Activated T-cell treated with anti-CD3 and anti-CD28 coated beads, Interleukin-2, amount 50 U/mL, for 4 hours (primary cell): ENCODE measurements at regions not wholly inside any gene's neighbourhood (a gene's known extent, or its start where the extent isn't known, plus 50 kb on each side); places are given as distances from the start of the nearest gene placed in this dataset.
"Not testable (repeated sequence)": the region's sequence is repeated elsewhere in the genome, so short reads cannot be mapped to it uniquely, and the experiment has no call there.

Source experiments
- ATAC-seq, 2 donors: fragments of 200-7000 bp; cut with Tn5 transposase; one replicate each; pipeline ENCODE4 v1.10.0; 2021
- DNase-seq: peaks from one replicate; pipeline ENCODE4 v3.0.0-alpha.2; 2020
- H3K27me3 Mint-ChIP-seq: one replicate; pipeline ENCODE4 v1.8.0; 2021; ENCODE audit warnings: low read depth, mixed read lengths
- H3K36me3 Mint-ChIP-seq: one replicate; pipeline ENCODE4 v1.8.0; 2022; ENCODE audit warnings: mixed read lengths; ENCODE audit not compliant: insufficient read depth
- H3K4me1 Mint-ChIP-seq: one replicate; pipeline ENCODE4 v1.8.0; 2021; ENCODE audit warnings: low read depth, mixed read lengths
- H3K4me3 Mint-ChIP-seq: one replicate; pipeline ENCODE4 v1.8.0; 2021; ENCODE audit warnings: mild to moderate bottlenecking, moderate library complexity, mixed read lengths
- H3K9me3 Mint-ChIP-seq: one replicate; pipeline ENCODE4 v1.8.0; 2021; ENCODE audit warnings: mixed read lengths

- no peak for DNase-seq
- no peak overlapping the region for H3K4me3 Mint-ChIP-seq
- H3K27me3 Mint-ChIP-seq = no peaks in the 10 kb centered on the region
- peaks cover 23% of the 10 kb centered on the region for H3K9me3 Mint-ChIP-seq
- no peak for ATAC-seq
- no peaks in the 10 kb centered on the region for H3K4me1 Mint-ChIP-seq
- no peaks in the 10 kb centered on the region for H3K36me3 Mint-ChIP-seq
Measured at GRCh38 chr14:86794689-86795088, 1198.3 kb downstream of the GALC start.

GRCh38 chr14:86790408-86791364 is 1202.3 kb downstream of the GALC start:
- no peaks in the 10 kb centered on the region for H3K4me1 Mint-ChIP-seq
- DNase-seq = no peak
- peaks cover 12% of the 10 kb centered on the region for H3K9me3 Mint-ChIP-seq
- ATAC-seq = no peak
- no peaks in the 10 kb centered on the region for H3K27me3 Mint-ChIP-seq
- no peak overlapping the region for H3K4me3 Mint-ChIP-seq
- no peaks in the 10 kb centered on the region for H3K36me3 Mint-ChIP-seq

- H3K36me3 Mint-ChIP-seq = no peaks in the 10 kb centered on the region
- no peaks in the 10 kb centered on the region for H3K4me1 Mint-ChIP-seq
- no peak overlapping the region for H3K4me3 Mint-ChIP-seq
Measured at GRCh38 chr14:86788224-86788623, 1204.8 kb downstream of the GALC start.

DNA sequence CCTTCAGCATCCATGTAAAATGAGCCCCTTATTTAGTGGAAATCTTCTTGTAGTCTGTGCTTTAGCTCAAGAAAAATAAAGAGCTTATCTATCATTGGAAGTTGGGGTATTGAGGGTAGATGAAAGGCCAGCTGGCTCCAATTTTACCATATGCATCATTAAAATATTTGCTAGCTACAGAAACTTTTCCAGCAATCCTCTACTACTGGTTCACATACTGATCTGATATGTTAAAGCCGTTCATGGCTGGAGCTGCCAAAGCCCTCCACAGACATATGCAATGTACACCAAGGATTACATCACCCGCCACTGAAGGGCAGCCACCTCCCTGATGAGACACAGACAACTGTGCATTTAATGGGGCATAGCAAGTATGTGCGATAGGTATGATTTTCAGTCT is 1205.3 kb downstream of the GALC start:
- DNase-seq = no peak
- Mint-ChIP-seq H3K4me3 (no peak overlapping the region), H3K9me3 (peaks cover 12% of the 10 kb centered on the region), H3K36me3 (no peaks in the 10 kb centered on the region), H3K27me3 (no peaks in the 10 kb centered on the region), H3K4me1 (no peaks in the 10 kb centered on the region)
- ATAC-seq = no peak

More at GRCh38 chr14:86788224-86788623, 1204.8 kb downstream of the GALC start:
- DNase-seq (no peak), ATAC-seq (no peak)
- H3K9me3 Mint-ChIP-seq = peaks cover 14% of the 10 kb centered on the region
- H3K27me3 Mint-ChIP-seq = no peaks in the 10 kb centered on the region

- DNase-seq = no peak
- ATAC-seq = no peak
- peaks cover 15% of the 10 kb centered on the region for H3K9me3 Mint-ChIP-seq
- H3K36me3 Mint-ChIP-seq = no peaks in the 10 kb centered on the region
- H3K4me1 Mint-ChIP-seq = no peaks in the 10 kb centered on the region
- H3K27me3 Mint-ChIP-seq = no peaks in the 10 kb centered on the region
- H3K4me3 Mint-ChIP-seq = no peak overlapping the region
Measured at GRCh38 chr14:86782092-86782580, 1210.8 kb downstream of the GALC start.

DNA sequence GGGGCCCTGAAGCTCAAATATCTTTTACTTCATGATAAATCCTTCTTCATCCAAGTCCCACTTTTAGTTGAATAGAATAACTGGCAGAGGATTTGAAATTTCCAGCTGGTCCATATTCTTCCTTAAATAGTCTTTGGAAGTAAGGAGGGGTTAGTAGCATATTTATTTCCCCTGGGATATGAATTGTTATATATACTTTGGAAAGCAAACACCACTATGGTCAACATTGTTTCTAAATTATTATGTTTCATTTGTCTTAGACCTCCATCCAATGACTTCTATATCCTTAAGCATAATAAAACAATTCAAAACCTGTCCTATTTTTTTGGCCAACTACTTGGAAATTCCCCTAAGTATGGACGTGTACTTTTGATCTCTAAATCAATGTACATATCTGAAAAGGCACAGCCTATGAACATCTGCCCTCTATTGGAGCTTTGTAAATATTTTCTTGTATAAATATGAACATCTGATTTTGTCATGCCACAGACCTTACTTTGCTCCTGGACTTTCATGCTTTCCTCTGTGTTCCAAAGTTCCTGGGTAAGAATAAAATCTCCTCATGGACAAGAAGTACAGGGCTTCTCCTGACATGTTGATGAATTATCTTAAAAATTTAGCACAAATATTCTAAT is 1212.0 kb downstream of the GALC start:
- Mint-ChIP-seq H3K4me3 (no peak overlapping the region), H3K9me3 (peaks cover 21% of the 10 kb centered on the region), H3K36me3 (no peaks in the 10 kb centered on the region), H3K27me3 (no peaks in the 10 kb centered on the region), H3K4me1 (no peaks in the 10 kb centered on the region)
- DNase-seq (no peak), ATAC-seq (no peak)

DNA sequence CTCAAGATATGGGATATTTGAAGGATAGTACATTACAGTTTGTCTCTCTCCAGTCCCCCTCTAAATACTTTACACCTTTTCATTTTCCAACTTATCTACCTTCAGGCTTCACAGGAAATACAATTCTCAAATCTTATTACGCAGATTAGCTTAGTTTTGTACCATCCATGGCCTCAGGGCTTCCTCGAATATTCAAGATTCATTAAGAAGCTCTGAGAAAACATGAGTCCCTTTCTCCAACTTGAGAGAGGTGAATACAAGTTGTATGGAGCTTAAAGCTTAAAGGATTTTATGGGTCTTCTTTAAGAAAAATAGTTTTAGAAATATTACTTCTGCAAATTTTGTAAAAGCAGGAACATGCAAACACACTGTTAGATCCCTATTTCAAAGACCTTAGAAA is 1212.5 kb downstream of the GALC start:
- Mint-ChIP-seq H3K36me3 (no peaks in the 10 kb centered on the region), H3K4me3 (no peak overlapping the region), H3K4me1 (no peaks in the 10 kb centered on the region), H3K27me3 (no peaks in the 10 kb centered on the region), H3K9me3 (peaks cover 21% of the 10 kb centered on the region)
- no peak for DNase-seq
- ATAC-seq = no peak

DNA sequence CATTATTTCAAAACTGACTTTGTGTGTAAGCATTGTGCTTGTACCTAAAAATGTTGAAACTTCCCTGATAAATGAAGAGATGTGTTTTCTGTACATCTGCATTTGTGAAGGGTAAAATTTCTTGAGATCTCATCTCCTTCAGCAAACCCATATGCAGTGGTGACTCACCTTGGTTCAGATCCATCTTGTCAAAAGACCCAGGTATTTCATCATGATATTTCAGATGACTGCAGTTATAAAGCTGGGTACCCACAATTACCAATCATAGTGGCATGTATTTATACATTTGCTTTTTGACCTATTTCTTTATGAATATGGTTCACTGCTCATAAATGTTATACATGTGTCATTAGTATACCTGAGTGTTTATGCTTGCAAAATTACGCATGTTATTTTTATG is 1213.6 kb downstream of the GALC start:
- no peak for DNase-seq
- H3K4me1 Mint-ChIP-seq = no peaks in the 10 kb centered on the region
- H3K4me3 Mint-ChIP-seq = no peak overlapping the region
- no peaks in the 10 kb centered on the region for H3K36me3 Mint-ChIP-seq
- H3K9me3 Mint-ChIP-seq = peaks cover 21% of the 10 kb centered on the region
- no peaks in the 10 kb centered on the region for H3K27me3 Mint-ChIP-seq
- no peak for ATAC-seq

- DNase-seq = no peak
- Mint-ChIP-seq H3K4me1 (no peaks in the 10 kb centered on the region), H3K27me3 (no peaks in the 10 kb centered on the region), H3K9me3 (peaks cover 17% of the 10 kb centered on the region), H3K4me3 (no peak overlapping the region), H3K36me3 (no peaks in the 10 kb centered on the region)
- no peak for ATAC-seq
Measured at GRCh38 chr14:86777963-86778602, 1214.9 kb downstream of the GALC start.

DNA sequence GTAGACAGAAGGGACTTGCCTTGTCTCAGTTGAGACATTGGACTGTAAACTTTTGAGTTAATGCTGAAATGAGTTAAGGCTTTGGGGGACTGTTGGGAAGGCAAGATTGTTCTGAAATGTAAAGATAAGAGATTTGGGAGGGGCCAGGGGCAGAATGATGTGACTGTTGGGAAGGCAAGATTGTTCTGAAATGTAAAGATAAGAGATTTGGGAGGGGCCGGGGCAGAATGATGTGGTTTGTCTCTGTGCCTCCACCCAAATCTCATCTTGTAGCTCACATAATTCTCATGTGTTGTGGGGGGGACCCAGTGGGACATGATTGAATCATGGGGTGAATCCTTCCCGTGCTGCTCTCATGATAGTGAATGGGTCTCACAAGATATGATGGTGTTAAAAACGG is 1217.1 kb downstream of the GALC start:
- H3K36me3 Mint-ChIP-seq, H3K4me1 Mint-ChIP-seq, H3K27me3 Mint-ChIP-seq, H3K4me3 Mint-ChIP-seq, DNase-seq, ATAC-seq: not testable (repeated sequence)
- peaks cover 15% of the 10 kb centered on the region for H3K9me3 Mint-ChIP-seq

GRCh38 chr14:86774916-86775315 is 1218.1 kb downstream of the GALC start:
- no peak overlapping the region for H3K4me3 Mint-ChIP-seq
- DNase-seq (no peak), ATAC-seq (no peak)
- peaks cover 11% of the 10 kb centered on the region for H3K9me3 Mint-ChIP-seq
- H3K36me3 Mint-ChIP-seq = no peaks in the 10 kb centered on the region
- H3K27me3 Mint-ChIP-seq = no peaks in the 10 kb centered on the region
- no peaks in the 10 kb centered on the region for H3K4me1 Mint-ChIP-seq

- DNase-seq (no peak), ATAC-seq (no peak)
- Mint-ChIP-seq H3K4me1 (no peaks in the 10 kb centered on the region), H3K4me3 (no peak overlapping the region), H3K9me3 (peaks cover 11% of the 10 kb centered on the region), H3K36me3 (no peaks in the 10 kb centered on the region), H3K27me3 (no peaks in the 10 kb centered on the region)
Measured at GRCh38 chr14:86772075-86772474, 1220.9 kb downstream of the GALC start.

DNA sequence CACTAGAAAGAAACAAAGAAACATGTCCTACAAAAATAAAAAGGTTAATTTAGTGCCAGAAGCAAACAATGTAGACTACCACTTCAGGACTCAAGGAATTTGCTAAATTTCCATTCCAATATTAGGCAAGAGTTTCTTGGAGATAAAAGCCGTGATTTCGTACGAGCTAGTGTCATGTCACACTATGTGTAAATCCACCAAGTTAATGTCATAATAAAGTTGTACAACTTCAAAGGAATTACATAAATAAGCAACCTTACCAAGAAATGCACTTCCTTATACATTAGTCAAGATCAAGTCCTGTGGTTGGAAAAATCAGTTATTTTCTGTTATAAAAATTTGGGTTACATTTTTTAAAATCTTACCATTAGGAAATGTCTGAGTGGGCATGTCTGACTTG is 1222.8 kb downstream of the GALC start:
- H3K9me3 Mint-ChIP-seq = peaks cover 9% of the 10 kb centered on the region
- DNase-seq (no peak), ATAC-seq (no peak)
- no peaks in the 10 kb centered on the region for H3K36me3 Mint-ChIP-seq
- H3K4me1 Mint-ChIP-seq = no peaks in the 10 kb centered on the region
- H3K4me3 Mint-ChIP-seq = no peak overlapping the region
- H3K27me3 Mint-ChIP-seq = no peaks in the 10 kb centered on the region

DNA sequence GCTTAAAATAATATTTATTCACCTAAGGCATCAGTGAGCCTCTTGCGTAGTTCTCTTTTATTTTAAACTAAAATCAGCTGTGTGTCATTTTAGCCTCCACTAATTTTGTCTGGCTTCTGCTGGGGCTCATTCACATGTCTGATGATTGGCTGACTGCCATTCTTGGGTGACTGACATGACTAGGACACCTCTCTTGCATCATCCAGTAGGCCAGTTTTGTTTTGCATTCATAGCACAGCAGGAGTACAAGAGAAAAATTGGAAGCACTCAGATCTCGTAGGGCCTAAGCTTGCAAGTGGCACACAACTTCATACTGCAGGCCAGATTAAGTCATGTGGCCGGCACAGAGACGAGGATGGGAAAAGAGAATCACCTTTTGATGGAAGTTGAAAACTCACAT is 1226.5 kb downstream of the GALC start:
- no peaks in the 10 kb centered on the region for H3K27me3 Mint-ChIP-seq
- H3K4me1 Mint-ChIP-seq = no peaks in the 10 kb centered on the region
- H3K9me3 Mint-ChIP-seq = peaks cover 4% of the 10 kb centered on the region
- H3K36me3 Mint-ChIP-seq = no peaks in the 10 kb centered on the region
- DNase-seq (no peak), ATAC-seq (no peak)
- no peak overlapping the region for H3K4me3 Mint-ChIP-seq
